ENCODE measurements at regions not wholly inside any gene's neighbourhood (a gene's known extent, or its start where the extent isn't known, plus 50 kb on each side); places are given as distances from the start of the nearest gene placed in this dataset.

- TF ChIP-seq, protein P1, sequence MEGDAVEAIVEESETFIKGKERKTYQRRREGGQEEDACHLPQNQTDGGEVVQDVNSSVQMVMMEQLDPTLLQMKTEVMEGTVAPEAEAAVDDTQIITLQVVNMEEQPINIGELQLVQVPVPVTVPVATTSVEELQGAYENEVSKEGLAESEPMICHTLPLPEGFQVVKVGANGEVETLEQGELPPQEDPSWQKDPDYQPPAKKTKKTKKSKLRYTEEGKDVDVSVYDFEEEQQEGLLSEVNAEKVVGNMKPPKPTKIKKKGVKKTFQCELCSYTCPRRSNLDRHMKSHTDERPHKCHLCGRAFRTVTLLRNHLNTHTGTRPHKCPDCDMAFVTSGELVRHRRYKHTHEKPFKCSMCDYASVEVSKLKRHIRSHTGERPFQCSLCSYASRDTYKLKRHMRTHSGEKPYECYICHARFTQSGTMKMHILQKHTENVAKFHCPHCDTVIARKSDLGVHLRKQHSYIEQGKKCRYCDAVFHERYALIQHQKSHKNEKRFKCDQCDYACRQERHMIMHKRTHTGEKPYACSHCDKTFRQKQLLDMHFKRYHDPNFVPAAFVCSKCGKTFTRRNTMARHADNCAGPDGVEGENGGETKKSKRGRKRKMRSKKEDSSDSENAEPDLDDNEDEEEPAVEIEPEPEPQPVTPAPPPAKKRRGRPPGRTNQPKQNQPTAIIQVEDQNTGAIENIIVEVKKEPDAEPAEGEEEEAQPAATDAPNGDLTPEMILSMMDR (IDR thresholded peaks at IDR 0.05): no peak
- no peak for TF ChIP-seq POLR2A (IDR thresholded peaks at IDR 0.05)
Measured at GRCh38 chr12:92295523-92295922, 149.9 kb upstream of the BTG1 start.
